Omental fat pad (tissue), 3 donors: ENCODE measurements at regions not wholly inside any gene's neighbourhood (a gene's known extent, or its start where the extent isn't known, plus 50 kb on each side); places are given as distances from the start of the nearest gene placed in this dataset.

Experiments used
- ATAC-seq: fragments of 150-250 bp; one replicate; pipeline ENCODE4 v1.9.1; 2016; ENCODE audit warnings: mild to moderate bottlenecking, moderate library complexity; ENCODE audit not compliant: low FRiP score
- DNase-seq: peaks from one replicate; pipeline ENCODE4 v3.0.0-alpha.2; 2019; ENCODE audit warnings: low spot score
- CTCF ChIP-seq, 3 donors: fragments of 450-650 bp; IDR thresholded peaks; one replicate each; pipeline ENCODE4 v1.5.1; 2016 to 2017; ENCODE audit warnings: antibody characterized with exemption in 3 of 3, mild to moderate bottlenecking in 3 of 3, moderate library complexity in 2 of 3

- ATAC-seq (no peak), DNase-seq (no peak)
- TF ChIP-seq CTCF (IDR thresholded peaks at IDR 0.05), result no peak
Observed at GRCh38 chr12:126700096-126700495, 1566.9 kb upstream of the TMEM132C start.

GRCh38 chr12:126704609-126705008 lies 1562.4 kb upstream of the TMEM132C start:
- TF ChIP-seq CTCF (IDR thresholded peaks at IDR 0.05), result no peak
- ATAC-seq, result no peak
- no peak for DNase-seq

DNA sequence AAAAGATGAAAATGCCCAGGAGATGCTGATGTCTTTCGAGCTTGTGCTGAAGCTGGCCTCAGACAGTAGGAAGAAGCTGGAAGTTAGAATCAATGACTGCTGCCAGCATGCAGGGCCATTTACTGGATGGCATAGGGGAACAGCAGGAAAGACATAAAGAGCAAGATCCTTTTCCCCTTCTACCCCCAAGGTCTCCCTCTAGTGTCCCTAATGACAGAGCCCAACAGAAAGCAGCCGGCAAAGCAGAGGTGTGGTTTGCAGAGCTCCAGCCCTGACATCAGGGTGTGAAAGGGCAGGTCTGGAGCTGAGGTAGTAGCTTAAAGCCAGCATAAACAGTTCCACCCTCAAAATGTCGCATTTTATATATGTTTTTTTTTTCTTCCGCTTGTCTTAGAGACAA lies 1560.7 kb upstream of the TMEM132C start:
- no peak for TF ChIP-seq CTCF (IDR thresholded peaks at IDR 0.05)
- ATAC-seq, result no peak
- no peak for DNase-seq

DNA sequence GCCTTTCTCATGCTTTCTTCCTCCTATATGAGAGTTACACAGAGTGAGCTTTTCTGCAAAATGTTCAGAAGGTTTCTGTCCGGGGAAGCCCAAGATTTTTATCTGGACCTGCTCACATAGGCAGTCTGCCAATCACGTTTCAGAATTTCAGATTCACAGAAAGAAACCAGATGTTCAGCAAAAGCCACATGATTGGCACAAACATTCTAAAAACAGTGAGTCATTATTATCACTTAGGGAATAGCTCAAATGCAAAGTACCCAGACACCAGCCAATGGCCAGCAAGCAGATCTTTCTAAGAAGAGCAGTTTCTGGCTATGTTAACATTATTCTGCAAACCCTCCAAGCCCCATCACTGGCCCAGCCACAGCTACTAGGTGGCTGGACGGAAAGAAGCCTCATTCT lies 1558.5 kb upstream of the TMEM132C start:
- no peak for TF ChIP-seq CTCF (IDR thresholded peaks at IDR 0.05)
- DNase-seq (no peak), ATAC-seq (no peak)

DNA sequence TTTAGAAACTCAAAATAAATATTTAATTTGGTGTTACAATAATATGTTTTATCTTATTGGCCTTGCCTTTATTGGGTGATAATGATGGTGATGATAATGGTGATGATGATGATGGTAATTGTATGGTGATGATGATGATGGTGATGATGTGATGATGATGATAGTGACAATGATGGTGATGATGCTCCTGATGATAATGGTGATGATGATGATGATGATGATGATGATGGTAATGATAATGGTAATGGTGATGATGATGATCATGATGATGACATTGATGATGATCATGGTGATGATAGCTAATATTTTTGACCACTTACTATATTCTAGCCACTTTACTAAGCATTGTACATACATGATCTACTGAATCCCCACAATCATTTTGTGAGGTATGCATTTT lies 1548.6 kb upstream of the TMEM132C start:
- ATAC-seq, result no peak
- DNase-seq, result no peak
- TF ChIP-seq CTCF (IDR thresholded peaks at IDR 0.05), result no peak

GRCh38 chr12:126719912-126720705 lies 1546.9 kb upstream of the TMEM132C start:
- ATAC-seq, result no peak

More at GRCh38 chr12:126719912-126720705, 1546.9 kb upstream of the TMEM132C start:
- no peak for DNase-seq
- TF ChIP-seq CTCF (IDR thresholded peaks at IDR 0.05), result no peak
